Peyer's patch (tissue), 4 donors: ENCODE measurements at regions not wholly inside any gene's neighbourhood (a gene's known extent, or its start where the extent isn't known, plus 50 kb on each side); places are given as distances from the start of the nearest gene placed in this dataset.

Experiments
- POLR2A ChIP-seq, 2 donors: fragments of 450-650 bp; IDR thresholded peaks; one replicate each; pipeline ENCODE4 v1.5.1; 2017; ENCODE audit warnings: antibody characterized with exemption in 2 of 2, mild to moderate bottlenecking in 2 of 2, moderate library complexity in 2 of 2
- TF ChIP-seq, protein P1 (sequence below), 6 experiments: fragments of 450-650 bp in 4 of 6; fragments of 200-600 bp in 2 of 6; sonication (generic) in 1 of 6; IDR thresholded peaks; one replicate each; pipeline ENCODE4 v1.5.1; 2017 to 2019; ENCODE audit warnings: antibody characterized with exemption in 6 of 6, mild to moderate bottlenecking in 3 of 6, moderate library complexity in 1 of 6

DNA sequence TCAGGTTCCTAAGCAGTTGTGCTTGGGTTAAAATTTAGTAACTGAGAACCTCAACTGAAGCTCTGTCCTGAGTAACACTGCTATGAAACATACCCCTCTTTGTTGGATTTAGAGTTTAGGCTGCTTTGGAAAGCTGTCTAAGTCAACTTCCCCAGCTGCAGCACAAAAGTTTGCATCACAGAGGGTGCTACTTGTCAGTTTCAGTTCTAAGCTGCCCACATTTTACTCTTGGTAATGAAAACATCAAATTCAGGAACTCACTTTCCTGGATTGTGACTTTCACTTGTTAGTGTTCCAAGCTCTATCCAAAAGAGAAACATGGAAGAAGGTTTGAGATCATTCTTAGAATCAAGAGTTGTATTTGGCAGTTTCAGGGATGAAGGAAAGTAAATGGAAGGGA, 191.7 kb upstream of the NFIA start:
- TF ChIP-seq POLR2A (IDR thresholded peaks at IDR 0.05): no peak
- TF ChIP-seq, protein P1, sequence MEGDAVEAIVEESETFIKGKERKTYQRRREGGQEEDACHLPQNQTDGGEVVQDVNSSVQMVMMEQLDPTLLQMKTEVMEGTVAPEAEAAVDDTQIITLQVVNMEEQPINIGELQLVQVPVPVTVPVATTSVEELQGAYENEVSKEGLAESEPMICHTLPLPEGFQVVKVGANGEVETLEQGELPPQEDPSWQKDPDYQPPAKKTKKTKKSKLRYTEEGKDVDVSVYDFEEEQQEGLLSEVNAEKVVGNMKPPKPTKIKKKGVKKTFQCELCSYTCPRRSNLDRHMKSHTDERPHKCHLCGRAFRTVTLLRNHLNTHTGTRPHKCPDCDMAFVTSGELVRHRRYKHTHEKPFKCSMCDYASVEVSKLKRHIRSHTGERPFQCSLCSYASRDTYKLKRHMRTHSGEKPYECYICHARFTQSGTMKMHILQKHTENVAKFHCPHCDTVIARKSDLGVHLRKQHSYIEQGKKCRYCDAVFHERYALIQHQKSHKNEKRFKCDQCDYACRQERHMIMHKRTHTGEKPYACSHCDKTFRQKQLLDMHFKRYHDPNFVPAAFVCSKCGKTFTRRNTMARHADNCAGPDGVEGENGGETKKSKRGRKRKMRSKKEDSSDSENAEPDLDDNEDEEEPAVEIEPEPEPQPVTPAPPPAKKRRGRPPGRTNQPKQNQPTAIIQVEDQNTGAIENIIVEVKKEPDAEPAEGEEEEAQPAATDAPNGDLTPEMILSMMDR (IDR thresholded peaks at IDR 0.05): no peak
